NCI-H128 (cell line): ENCODE measurements at regions not wholly inside any gene's neighbourhood (a gene's known extent, or its start where the extent isn't known, plus 50 kb on each side); places are given as distances from the start of the nearest gene placed in this dataset.

ENCODE experiments used
- DNase-seq: peaks from one replicate; lab custom pipeline; 2025; ENCODE audit not compliant: unreplicated experiment; lab: John Stamatoyannopoulos, UW

- no peak for DNase-seq
Observed at GRCh38 chr1:185373813-185374529, 56.9 kb upstream of the IVNS1ABP start.

GRCh38 chr1:185369786-185370185 lies 52.7 kb upstream of the IVNS1ABP start:
- no peak for DNase-seq

GRCh38 chr1:185368913-185369491 lies 52.0 kb upstream of the IVNS1ABP start:
- no peak for DNase-seq

GRCh38 chr1:185368313-185368855 lies 51.3 kb upstream of the IVNS1ABP start:
- no peak for DNase-seq

GRCh38 chr1:185367218-185367617 lies 50.2 kb upstream of the IVNS1ABP start:
- no peak for DNase-seq
